AG10803 (cell line): ENCODE measurements at regions not wholly inside any gene's neighbourhood (a gene's known extent, or its start where the extent isn't known, plus 50 kb on each side); places are given as distances from the start of the nearest gene placed in this dataset.

ENCODE experiments used
- DNase-seq: peaks from one replicate; pipeline ENCODE4 v3.0.0; 2010; ENCODE audit warnings: low read depth
- H3K4me3 ChIP-seq: 2 replicates; pipeline ENCODE4 v1.5.1; 2011; ENCODE audit warnings: mild to moderate bottlenecking, low read length, control low read depth
- CTCF ChIP-seq: conservative IDR thresholded peaks from 2 replicates; pipeline ENCODE4 v1.5.1; 2011; ENCODE audit warnings: mild to moderate bottlenecking, low read length, control low read depth, inconsistent platforms

- no peak for DNase-seq
- no peak overlapping the region for H3K4me3 ChIP-seq
- TF ChIP-seq CTCF, result no peak
Measured at GRCh38 chr22:47997612-47998011, 1235.2 kb downstream of the TBC1D22A start.

GRCh38 chr22:47997052-47997590 lies 1234.7 kb downstream of the TBC1D22A start:
- DNase-seq, result no peak
- H3K4me3 ChIP-seq, result no peak overlapping the region
- TF ChIP-seq CTCF, result no peak

GRCh38 chr22:47996446-47996857 lies 1234.0 kb downstream of the TBC1D22A start:
- H3K4me3 ChIP-seq, result no peak overlapping the region
- no peak for TF ChIP-seq CTCF
- DNase-seq, result no peak

GRCh38 chr22:47995718-47996117 lies 1233.3 kb downstream of the TBC1D22A start:
- DNase-seq, result no peak
- H3K4me3 ChIP-seq, result no peak overlapping the region
- TF ChIP-seq CTCF, result no peak

DNA sequence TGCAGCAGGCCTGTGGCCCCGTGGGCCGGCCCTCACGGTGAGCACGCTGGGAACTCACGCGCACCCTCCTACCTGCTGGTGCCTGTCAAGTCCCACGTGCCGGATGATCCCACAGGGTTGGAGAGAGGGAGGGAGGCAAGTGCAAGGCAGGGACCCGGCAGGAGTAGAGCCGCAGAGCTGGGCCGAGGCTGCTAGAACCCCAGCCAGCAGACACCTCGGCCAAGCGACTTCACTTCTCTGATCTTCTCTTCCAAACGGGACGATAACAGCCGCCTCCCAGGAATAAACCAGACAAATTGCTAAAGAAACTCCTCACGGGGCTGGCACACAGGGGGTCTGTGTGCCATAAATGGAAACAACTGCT lies 1232.8 kb downstream of the TBC1D22A start:
- no peak for TF ChIP-seq CTCF
- H3K4me3 ChIP-seq, result no peak overlapping the region
- DNase-seq, result no peak

DNA sequence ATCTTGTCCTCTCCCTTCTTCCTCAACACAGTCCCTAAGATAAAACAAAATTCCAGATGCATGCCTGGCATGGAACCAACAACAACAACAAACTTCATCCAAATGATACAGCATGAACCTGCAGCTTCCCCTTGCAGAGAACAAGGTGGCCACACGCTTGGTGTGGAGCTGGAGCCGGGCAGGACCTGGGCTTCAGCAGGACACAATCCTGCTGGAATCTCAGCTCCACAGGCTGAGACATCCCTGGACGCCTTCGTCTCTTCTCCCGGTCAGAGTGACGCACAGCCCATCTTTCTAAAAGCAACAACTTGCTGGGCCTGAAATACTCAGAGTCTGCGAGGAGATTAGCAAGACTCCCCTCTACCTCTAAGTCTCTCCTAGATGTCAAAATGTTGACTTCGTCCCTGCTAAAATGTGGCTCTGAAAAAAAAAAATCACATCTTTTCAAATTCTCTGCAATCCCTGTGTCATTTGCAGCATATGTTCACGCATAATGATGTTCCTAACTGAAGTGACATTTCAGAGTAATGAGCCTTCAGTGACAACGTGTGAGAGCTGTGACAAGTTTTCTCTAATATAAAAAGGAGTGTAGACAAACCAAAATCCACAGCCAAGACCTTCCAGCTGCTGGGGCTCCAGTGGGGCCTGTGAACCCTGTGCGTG lies 1232.3 kb downstream of the TBC1D22A start:
- no peak for DNase-seq
- TF ChIP-seq CTCF, result no peak
- H3K4me3 ChIP-seq, result no peak overlapping the region

GRCh38 chr22:47994045-47994444 lies 1231.6 kb downstream of the TBC1D22A start:
- H3K4me3 ChIP-seq, result no peak overlapping the region
- TF ChIP-seq CTCF, result no peak
- no peak for DNase-seq
